Stimulated activated memory B cell treated with anti-CD40 and anti-IgM and Interleukin-4, amounts not matched to agents 10 μg/mL and 1 μg/mL and 100 μg/mL, for 72 hours (primary cell): ENCODE measurements at regions not wholly inside any gene's neighbourhood (a gene's known extent, or its start where the extent isn't known, plus 50 kb on each side); places are given as distances from the start of the nearest gene placed in this dataset.
"Not testable (repeated sequence)": the region's sequence is repeated elsewhere in the genome, so short reads cannot be mapped to it uniquely, and the experiment has no call there.

Experiments
- ATAC-seq: fragments of 150-1000 bp; cut with Tn5 transposase; 2 replicates; pipeline ENCODE4 v1.10.0; 2021
- H3K27ac Mint-ChIP-seq: one replicate; pipeline ENCODE4 v1.8.0; 2022; ENCODE audit warnings: mild to moderate bottlenecking, mixed read lengths
- H3K27me3 Mint-ChIP-seq: one replicate; pipeline ENCODE4 v1.8.0; 2022; ENCODE audit warnings: mixed read lengths
- H3K36me3 Mint-ChIP-seq: one replicate; pipeline ENCODE4 v1.8.0; 2022; ENCODE audit warnings: mixed read lengths
- H3K4me1 Mint-ChIP-seq: one replicate; pipeline ENCODE4 v1.8.0; 2022; ENCODE audit warnings: mixed read lengths
- H3K4me3 Mint-ChIP-seq: one replicate; pipeline ENCODE4 v1.8.0; 2022; ENCODE audit warnings: mild to moderate bottlenecking, moderate library complexity, mixed read lengths
- H3K9me3 Mint-ChIP-seq: one replicate; pipeline ENCODE4 v1.8.0; 2022; ENCODE audit warnings: mixed read lengths

GRCh38 chr6:84588697-84589080, 175.7 kb downstream of the TBX18 start:
- H3K27me3 Mint-ChIP-seq = no peaks in the 10 kb centered on the region
- no peak overlapping the region for H3K27ac Mint-ChIP-seq
- no peak overlapping the region for H3K4me3 Mint-ChIP-seq
- no peaks in the 10 kb centered on the region for H3K4me1 Mint-ChIP-seq
- no peaks in the 10 kb centered on the region for H3K36me3 Mint-ChIP-seq
- ATAC-seq = no peak
- H3K9me3 Mint-ChIP-seq = peaks cover 4% of the 10 kb centered on the region

- ATAC-seq, H3K9me3 Mint-ChIP-seq, H3K36me3 Mint-ChIP-seq, H3K4me1 Mint-ChIP-seq, H3K27me3 Mint-ChIP-seq, H3K4me3 Mint-ChIP-seq, H3K27ac Mint-ChIP-seq: not testable (repeated sequence)
Measured at GRCh38 chr6:84587994-84588696, 176.3 kb downstream of the TBX18 start.

- ATAC-seq, H3K4me3 Mint-ChIP-seq, H3K9me3 Mint-ChIP-seq: not testable (repeated sequence)
Measured at GRCh38 chr6:84587202-84587940, 177.0 kb downstream of the TBX18 start.

DNA sequence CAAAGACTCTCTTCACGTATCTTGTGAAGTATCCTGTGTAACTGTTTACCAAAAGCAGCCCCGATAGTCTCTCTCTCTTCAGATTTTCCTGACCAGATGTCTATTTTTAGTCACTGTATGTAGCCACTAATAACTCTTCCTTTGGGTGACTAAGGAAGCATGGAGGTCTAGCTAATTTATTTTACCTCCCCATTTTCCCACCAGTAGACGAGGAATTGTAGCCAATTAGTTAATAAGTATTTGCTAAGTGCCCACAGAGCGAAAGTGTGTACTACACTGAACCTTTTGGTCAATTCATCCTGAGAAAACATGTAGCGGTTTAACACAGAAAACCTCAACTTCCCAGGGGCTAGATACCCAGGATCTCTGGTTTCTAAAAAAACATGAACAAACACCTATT, 180.6 kb downstream of the TBX18 start:
- H3K36me3 Mint-ChIP-seq = no peaks in the 10 kb centered on the region
- H3K27ac Mint-ChIP-seq = no peak overlapping the region
- no peaks in the 10 kb centered on the region for H3K27me3 Mint-ChIP-seq
- no peaks in the 10 kb centered on the region for H3K4me1 Mint-ChIP-seq
- H3K4me3 Mint-ChIP-seq = no peak overlapping the region
- ATAC-seq = no peak
- peaks cover 8% of the 10 kb centered on the region for H3K9me3 Mint-ChIP-seq

More at GRCh38 chr6:84587202-84587940, 177.0 kb downstream of the TBX18 start:
- H3K27me3 Mint-ChIP-seq, H3K27ac Mint-ChIP-seq, H3K4me1 Mint-ChIP-seq, H3K36me3 Mint-ChIP-seq: not testable (repeated sequence)

GRCh38 chr6:84582997-84583396, 181.4 kb downstream of the TBX18 start:
- H3K4me3 Mint-ChIP-seq = no peak overlapping the region
- H3K4me1 Mint-ChIP-seq = no peaks in the 10 kb centered on the region
- no peaks in the 10 kb centered on the region for H3K36me3 Mint-ChIP-seq
- H3K9me3 Mint-ChIP-seq = peaks cover 5% of the 10 kb centered on the region
- ATAC-seq = no peak
- no peak overlapping the region for H3K27ac Mint-ChIP-seq
- H3K27me3 Mint-ChIP-seq = no peaks in the 10 kb centered on the region

GRCh38 chr6:84581494-84582259, 182.7 kb downstream of the TBX18 start:
- H3K27me3 Mint-ChIP-seq = no peaks in the 10 kb centered on the region
- no peak for ATAC-seq
- peaks cover 5% of the 10 kb centered on the region for H3K9me3 Mint-ChIP-seq
- H3K4me3 Mint-ChIP-seq = no peak overlapping the region
- no peaks in the 10 kb centered on the region for H3K36me3 Mint-ChIP-seq
- H3K27ac Mint-ChIP-seq = no peak overlapping the region
- no peaks in the 10 kb centered on the region for H3K4me1 Mint-ChIP-seq

DNA sequence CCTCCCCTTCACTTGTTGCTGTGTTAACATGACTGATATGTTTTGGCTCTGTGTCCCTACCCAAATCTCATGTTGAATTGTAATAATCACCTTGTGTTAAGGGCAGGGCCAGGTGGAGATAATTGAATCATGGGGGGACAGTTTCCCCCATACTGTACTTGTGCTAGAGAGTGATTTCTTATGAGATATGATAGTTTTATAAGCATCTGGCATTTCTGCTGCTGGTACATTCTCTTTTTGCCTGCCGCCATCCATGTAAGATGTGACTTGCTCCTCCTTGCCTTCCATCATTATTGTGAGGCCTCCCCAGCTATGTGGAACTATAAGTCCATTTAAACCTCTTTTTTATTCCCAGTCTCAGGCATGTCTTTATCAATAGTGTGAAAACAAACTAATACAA, 185.0 kb downstream of the TBX18 start:
- Mint-ChIP-seq H3K27me3 (no peaks in the 10 kb centered on the region), H3K27ac (no peak overlapping the region), H3K36me3 (no peaks in the 10 kb centered on the region), H3K4me1 (no peaks in the 10 kb centered on the region), H3K9me3 (peaks cover 5% of the 10 kb centered on the region), H3K4me3 (no peak overlapping the region)
- no peak for ATAC-seq

DNA sequence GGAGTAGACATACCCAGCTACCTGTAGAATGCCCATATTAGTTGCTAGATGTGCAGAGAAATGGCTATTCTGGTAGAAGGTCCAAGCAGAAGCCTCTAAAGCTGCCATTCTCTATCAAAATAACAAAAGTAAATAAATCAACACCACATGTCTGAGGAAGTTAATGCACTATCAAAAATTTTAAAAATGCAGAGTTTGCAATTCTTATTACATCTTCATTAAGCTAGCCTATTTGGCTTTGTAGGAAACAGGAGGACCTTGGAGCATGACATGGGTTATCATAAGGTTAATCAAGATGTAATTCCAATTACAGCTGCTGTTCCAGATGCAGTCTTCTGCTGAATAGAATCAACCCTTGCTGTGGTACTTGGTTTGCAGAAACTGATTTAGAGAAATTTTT, 188.4 kb downstream of the TBX18 start:
- Mint-ChIP-seq H3K4me3 (no peak overlapping the region), H3K4me1 (no peaks in the 10 kb centered on the region), H3K27ac (no peak overlapping the region), H3K36me3 (no peaks in the 10 kb centered on the region), H3K27me3 (no peaks in the 10 kb centered on the region), H3K9me3 (peaks cover 5% of the 10 kb centered on the region)
- no peak for ATAC-seq

DNA sequence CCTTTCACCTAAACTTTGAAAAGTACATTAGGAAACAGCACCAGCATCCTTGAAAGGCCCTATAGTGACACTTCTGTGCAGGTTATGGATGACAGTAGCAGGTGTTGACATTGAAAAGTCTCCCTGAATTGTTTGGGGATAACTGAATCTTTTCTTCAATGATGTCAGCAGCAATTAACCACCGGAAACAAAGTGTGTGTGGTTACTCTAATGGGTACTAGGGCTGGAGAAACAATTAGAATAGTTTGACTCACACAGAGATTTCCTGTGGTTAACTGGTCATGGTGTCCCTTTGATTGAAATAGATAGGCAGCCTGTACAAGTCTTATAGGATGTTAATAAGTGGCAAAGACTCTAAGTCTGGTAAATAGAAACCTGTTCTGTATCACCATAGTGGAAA, 189.1 kb downstream of the TBX18 start:
- Mint-ChIP-seq H3K27me3 (no peaks in the 10 kb centered on the region), H3K4me3 (no peak overlapping the region), H3K9me3 (peaks cover 7% of the 10 kb centered on the region), H3K4me1 (no peaks in the 10 kb centered on the region), H3K27ac (no peak overlapping the region), H3K36me3 (no peaks in the 10 kb centered on the region)
- ATAC-seq = no peak

- no peaks in the 10 kb centered on the region for H3K27me3 Mint-ChIP-seq
- no peaks in the 10 kb centered on the region for H3K4me1 Mint-ChIP-seq
- H3K27ac Mint-ChIP-seq = no peak overlapping the region
- no peak for ATAC-seq
- H3K4me3 Mint-ChIP-seq = no peak overlapping the region
- H3K9me3 Mint-ChIP-seq = peaks cover 16% of the 10 kb centered on the region
- no peaks in the 10 kb centered on the region for H3K36me3 Mint-ChIP-seq
Measured at GRCh38 chr6:84569882-84570281, 194.5 kb downstream of the TBX18 start.

DNA sequence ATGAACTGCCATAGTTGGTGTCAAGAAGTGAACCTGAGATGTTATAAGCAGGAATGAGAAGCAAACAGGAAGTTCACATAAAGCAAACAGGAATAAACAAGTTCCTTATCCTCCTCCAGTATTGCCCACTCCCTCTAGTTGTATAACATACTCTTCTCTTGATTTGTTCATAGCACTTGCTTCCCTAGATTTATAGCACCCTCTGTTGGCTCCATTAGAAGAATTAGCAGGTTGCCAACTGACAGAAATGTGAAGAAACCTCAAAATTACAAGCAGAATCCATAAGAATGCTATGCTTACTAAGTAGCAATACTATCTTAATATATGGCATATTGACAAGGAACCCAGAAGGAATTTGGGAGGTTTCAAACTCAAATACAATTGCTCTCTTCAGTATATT, 195.4 kb downstream of the TBX18 start:
- no peak overlapping the region for H3K4me3 Mint-ChIP-seq
- no peak for ATAC-seq
- no peaks in the 10 kb centered on the region for H3K4me1 Mint-ChIP-seq
- no peak overlapping the region for H3K27ac Mint-ChIP-seq
- no peaks in the 10 kb centered on the region for H3K36me3 Mint-ChIP-seq
- H3K9me3 Mint-ChIP-seq = peaks cover 19% of the 10 kb centered on the region
- H3K27me3 Mint-ChIP-seq = no peaks in the 10 kb centered on the region

- not testable (repeated sequence) for H3K4me3 Mint-ChIP-seq, H3K36me3 Mint-ChIP-seq, H3K27ac Mint-ChIP-seq, H3K27me3 Mint-ChIP-seq, ATAC-seq, H3K4me1 Mint-ChIP-seq
- peaks cover 19% of the 10 kb centered on the region for H3K9me3 Mint-ChIP-seq
Measured at GRCh38 chr6:84565718-84566117, 198.7 kb downstream of the TBX18 start.

DNA sequence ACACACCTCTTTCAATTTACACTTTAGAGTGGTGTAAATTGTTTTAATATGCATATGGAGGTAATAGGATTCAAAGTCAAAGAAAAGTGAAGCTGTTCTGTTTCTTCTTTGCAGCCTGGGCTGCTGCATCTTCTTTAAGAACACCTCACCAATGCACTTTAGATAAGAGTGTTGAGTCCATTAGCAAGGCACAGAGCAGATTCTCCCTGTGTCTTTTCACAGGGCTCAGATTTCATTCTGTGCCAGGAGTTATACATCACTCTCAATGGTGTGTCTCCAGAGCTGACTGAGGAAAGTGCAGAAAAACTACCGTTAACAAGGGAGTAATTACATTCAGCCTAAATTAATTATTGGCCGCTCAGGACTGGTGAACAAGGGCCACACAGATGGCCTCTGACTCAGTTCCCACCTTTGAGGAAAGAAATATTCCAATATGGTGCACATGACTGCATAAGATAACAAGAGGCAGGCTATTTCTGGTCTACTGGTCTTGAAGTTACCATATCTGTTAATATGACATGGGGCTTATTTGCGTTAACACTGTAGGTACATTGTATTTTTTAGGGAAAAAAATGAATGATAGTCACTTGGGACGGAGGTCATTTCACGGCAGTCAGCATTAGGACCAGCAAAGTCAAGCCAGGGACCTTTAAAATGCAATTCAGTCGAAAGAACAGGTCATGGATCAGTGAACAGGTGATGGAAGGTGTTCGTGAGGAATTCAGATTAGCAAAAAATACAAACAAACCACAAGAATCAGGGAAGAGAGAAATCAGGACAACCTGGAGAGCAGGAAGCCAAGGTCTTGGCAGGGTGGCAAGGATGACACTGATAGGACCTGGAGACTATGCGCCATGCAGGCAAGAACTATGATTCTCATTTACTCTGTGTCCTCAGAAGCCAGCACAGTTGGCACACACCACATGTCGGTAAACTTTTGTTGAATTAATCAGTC, 203.7 kb downstream of the TBX18 start:
- Mint-ChIP-seq H3K9me3 (peaks cover 7% of the 10 kb centered on the region), H3K4me3 (no peak overlapping the region), H3K27me3 (no peaks in the 10 kb centered on the region), H3K27ac (no peak overlapping the region), H3K4me1 (no peaks in the 10 kb centered on the region), H3K36me3 (no peaks in the 10 kb centered on the region)
- ATAC-seq = no peak

GRCh38 chr6:84556541-84557335, 207.7 kb downstream of the TBX18 start:
- Mint-ChIP-seq H3K9me3 (peaks cover 11% of the 10 kb centered on the region), H3K36me3 (no peaks in the 10 kb centered on the region), H3K4me3 (no peak overlapping the region), H3K4me1 (no peaks in the 10 kb centered on the region), H3K27ac (no peak overlapping the region), H3K27me3 (no peaks in the 10 kb centered on the region)
- no peak for ATAC-seq
